Activated T-helper 17 cell treated with anti-CD3 and anti-CD28 coated beads, Interleukin-2, amount 50 U/mL, for 72 hours (primary cell): ENCODE measurements at regions not wholly inside any gene's neighbourhood (a gene's known extent, or its start where the extent isn't known, plus 50 kb on each side); places are given as distances from the start of the nearest gene placed in this dataset.

ENCODE experiments used
- ATAC-seq: fragments of 150-1000 bp; cut with Tn5 transposase; replicated peaks from 2 replicates; pipeline ENCODE4 v1.10.0; 2021; ENCODE audit warnings: mild to moderate bottlenecking, moderate library complexity
- H3K27ac Mint-ChIP-seq: one replicate; pipeline ENCODE4 v1.8.0; 2022; ENCODE audit warnings: mixed read lengths
- H3K27me3 Mint-ChIP-seq: one replicate; pipeline ENCODE4 v1.8.0; 2022; ENCODE audit warnings: mixed read lengths
- H3K36me3 Mint-ChIP-seq: one replicate; pipeline ENCODE4 v1.8.0; 2022; ENCODE audit warnings: low read depth, mild to moderate bottlenecking, mixed read lengths
- H3K4me1 Mint-ChIP-seq: one replicate; pipeline ENCODE4 v1.8.0; 2022; ENCODE audit warnings: mixed read lengths
- H3K4me3 Mint-ChIP-seq: one replicate; pipeline ENCODE4 v1.8.0; 2022; ENCODE audit warnings: mild to moderate bottlenecking, mixed read lengths
- H3K9me3 Mint-ChIP-seq: one replicate; pipeline ENCODE4 v1.8.0; 2022; ENCODE audit warnings: mixed read lengths

DNA sequence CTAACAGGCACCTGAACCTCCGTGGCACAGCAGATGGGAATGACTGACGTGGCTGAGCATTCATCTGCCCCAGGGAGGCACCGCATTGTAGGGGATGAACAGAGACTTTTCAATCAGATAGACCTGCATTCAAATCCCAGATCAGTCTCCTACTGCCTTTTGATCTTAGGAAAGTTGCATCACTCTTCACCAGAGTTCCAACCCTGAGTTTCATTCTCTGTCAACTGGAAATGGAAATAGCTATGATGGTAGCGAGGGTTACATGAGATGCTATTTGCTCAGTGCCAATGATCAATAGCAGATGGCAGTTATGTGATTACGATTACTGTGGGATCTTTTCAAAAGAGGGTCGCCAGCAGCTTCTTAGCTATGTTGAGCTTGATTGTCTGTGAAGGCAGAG lies 189.3 kb upstream of the RFC3 start:
- Mint-ChIP-seq H3K9me3 (peaks cover 4% of the 10 kb centered on the region), H3K36me3 (no peaks in the 10 kb centered on the region), H3K27ac (no peak overlapping the region), H3K4me1 (peaks cover 10% of the 10 kb centered on the region), H3K27me3 (no peaks in the 10 kb centered on the region), H3K4me3 (no peak overlapping the region)
- peak; percentile 39 for ATAC-seq

GRCh38 chr13:33629605-33630360 lies 188.2 kb upstream of the RFC3 start:
- no peaks in the 10 kb centered on the region for H3K9me3 Mint-ChIP-seq
- no peak overlapping the region for H3K4me3 Mint-ChIP-seq
- no peak for ATAC-seq
- H3K36me3 Mint-ChIP-seq: no peaks in the 10 kb centered on the region
- no peak overlapping the region for H3K27ac Mint-ChIP-seq
- peaks cover 3% of the 10 kb centered on the region for H3K4me1 Mint-ChIP-seq
- H3K27me3 Mint-ChIP-seq: no peaks in the 10 kb centered on the region

DNA sequence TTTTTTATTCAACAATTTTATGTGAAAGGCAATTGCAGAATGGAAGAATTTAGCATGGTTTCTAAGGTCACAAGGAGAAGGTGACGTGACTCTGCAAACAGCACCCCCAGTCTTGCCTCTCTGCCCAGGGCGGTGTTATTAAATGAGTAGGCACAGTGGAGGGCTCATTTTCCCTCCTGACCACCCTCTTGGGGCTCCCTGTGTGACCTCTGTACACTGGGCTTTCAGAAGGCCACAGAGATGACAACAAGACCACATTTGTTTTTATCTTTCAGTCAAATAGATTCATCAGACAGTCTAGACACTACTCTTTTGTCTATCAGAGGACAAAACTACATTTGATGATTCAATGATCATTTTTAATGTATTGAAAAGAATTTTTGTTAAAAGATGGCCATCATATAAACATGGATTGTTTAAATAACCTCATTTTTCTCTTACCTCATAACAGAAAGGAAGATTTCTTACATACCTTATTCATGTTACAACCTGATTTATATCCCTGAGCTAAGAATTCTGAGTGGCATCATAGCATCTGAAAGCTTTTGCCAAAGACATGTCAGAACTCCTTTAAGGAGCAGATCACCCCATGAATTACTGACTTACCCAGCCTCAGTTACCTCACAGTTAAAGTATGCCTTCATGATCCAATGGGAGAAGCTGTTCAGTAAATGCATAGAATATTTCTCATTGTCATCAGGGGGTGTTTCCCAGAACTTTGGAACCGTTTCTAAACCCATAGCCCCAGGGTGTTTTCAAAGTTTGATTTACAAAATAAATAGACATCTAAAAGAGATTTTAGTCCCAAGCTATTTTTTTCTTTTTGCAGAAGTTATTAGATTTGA lies 184.0 kb upstream of the RFC3 start:
- Mint-ChIP-seq H3K36me3 (no peaks in the 10 kb centered on the region), H3K27ac (no peak overlapping the region), H3K4me1 (peaks cover 14% of the 10 kb centered on the region), H3K27me3 (no peaks in the 10 kb centered on the region), H3K4me3 (no peak overlapping the region), H3K9me3 (peaks cover 2% of the 10 kb centered on the region)
- no peak for ATAC-seq

DNA sequence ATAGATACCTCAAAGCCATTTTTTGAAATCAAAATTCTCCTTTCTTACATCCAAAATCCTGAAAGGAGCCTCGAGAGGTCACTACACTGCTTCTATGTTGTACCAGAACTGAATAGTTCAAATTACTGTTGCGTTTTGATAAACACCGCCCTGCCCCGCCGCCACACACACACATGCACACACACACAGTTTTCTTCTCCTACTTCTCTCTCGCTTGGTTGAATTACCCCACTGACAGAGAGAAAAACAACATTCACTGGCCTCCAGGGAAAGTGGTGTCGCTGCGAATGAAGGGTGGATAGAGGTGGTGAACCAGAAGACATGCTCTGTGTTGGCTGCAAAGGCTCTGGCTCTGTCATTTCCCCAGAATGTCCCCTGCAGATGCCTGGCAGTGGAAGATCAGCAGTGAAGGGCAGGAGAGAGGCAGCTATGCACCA lies 183.4 kb upstream of the RFC3 start:
- no peak overlapping the region for H3K27ac Mint-ChIP-seq
- H3K4me3 Mint-ChIP-seq: no peak overlapping the region
- H3K27me3 Mint-ChIP-seq: no peaks in the 10 kb centered on the region
- peaks cover 20% of the 10 kb centered on the region for H3K4me1 Mint-ChIP-seq
- ATAC-seq: no peak
- H3K9me3 Mint-ChIP-seq: peaks cover 4% of the 10 kb centered on the region
- H3K36me3 Mint-ChIP-seq: no peaks in the 10 kb centered on the region

DNA sequence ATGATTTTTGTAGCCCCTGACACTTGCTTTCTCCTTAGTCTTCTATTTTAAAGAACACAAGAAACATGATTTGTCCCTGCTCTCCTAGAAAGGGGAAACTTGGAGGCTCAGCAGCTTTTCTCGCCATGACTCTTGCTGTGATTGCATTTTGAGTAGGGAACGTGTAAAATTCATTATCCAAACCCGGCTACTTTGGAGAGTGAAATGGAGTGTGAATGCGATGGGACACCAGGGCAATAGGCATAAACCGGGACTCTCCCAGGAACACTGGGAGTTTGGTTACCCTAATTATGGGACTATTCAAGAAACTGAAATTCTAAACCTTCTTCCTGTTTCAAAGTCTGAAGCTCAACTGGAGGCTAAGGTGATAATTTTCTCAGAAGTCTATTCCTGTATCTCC lies 181.7 kb upstream of the RFC3 start:
- Mint-ChIP-seq H3K36me3 (no peaks in the 10 kb centered on the region), H3K27me3 (no peaks in the 10 kb centered on the region), H3K4me1 (peaks cover 36% of the 10 kb centered on the region), H3K9me3 (peaks cover 4% of the 10 kb centered on the region), H3K4me3 (no peak overlapping the region), H3K27ac (no peak overlapping the region)
- ATAC-seq: no peak

- Mint-ChIP-seq H3K4me1 (peaks cover 38% of the 10 kb centered on the region), H3K27ac (peak overlapping the region; percentile 51), H3K36me3 (no peaks in the 10 kb centered on the region)
Observed at GRCh38 chr13:33636955-33637670, 180.8 kb upstream of the RFC3 start.

GRCh38 chr13:33637978-33638743 lies 179.8 kb upstream of the RFC3 start:
- Mint-ChIP-seq H3K27me3 (no peaks in the 10 kb centered on the region), H3K4me3 (peak overlapping the region; percentile 65), H3K36me3 (no peaks in the 10 kb centered on the region), H3K27ac (peak overlapping the region; percentile 58), H3K4me1 (peaks cover 38% of the 10 kb centered on the region), H3K9me3 (peaks cover 4% of the 10 kb centered on the region)
- ATAC-seq: peak; percentile 25

More at GRCh38 chr13:33636955-33637670, 180.8 kb upstream of the RFC3 start:
- no peaks in the 10 kb centered on the region for H3K27me3 Mint-ChIP-seq
- ATAC-seq: peak; percentile 39
- peak overlapping the region; percentile 38 for H3K4me3 Mint-ChIP-seq
- peaks cover 4% of the 10 kb centered on the region for H3K9me3 Mint-ChIP-seq

DNA sequence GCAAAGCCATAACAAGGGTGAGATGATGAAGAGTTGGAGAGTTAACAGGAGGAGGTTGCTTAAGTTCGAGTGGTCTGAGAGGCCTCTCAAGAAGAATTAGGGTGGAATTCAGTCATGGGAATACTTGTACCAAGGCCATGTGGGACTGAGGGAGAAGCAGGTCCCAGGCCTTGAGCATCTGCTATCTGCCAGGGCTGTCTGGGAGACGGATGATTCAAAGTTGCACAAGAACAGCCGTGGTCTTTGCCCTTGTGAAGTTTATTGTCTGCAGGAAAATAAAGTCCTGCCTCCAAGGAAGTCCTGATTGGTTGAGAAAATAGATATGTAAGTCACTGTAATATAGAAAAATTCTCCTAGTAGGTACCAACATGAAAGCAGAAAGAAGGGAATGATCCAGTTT lies 178.8 kb upstream of the RFC3 start:
- H3K4me3 Mint-ChIP-seq: peak overlapping the region; percentile 65
- peaks cover 39% of the 10 kb centered on the region for H3K4me1 Mint-ChIP-seq
- ATAC-seq: no peak
- no peaks in the 10 kb centered on the region for H3K27me3 Mint-ChIP-seq
- peaks cover 4% of the 10 kb centered on the region for H3K9me3 Mint-ChIP-seq
- peak overlapping the region; percentile 16 for H3K27ac Mint-ChIP-seq
- H3K36me3 Mint-ChIP-seq: no peaks in the 10 kb centered on the region

DNA sequence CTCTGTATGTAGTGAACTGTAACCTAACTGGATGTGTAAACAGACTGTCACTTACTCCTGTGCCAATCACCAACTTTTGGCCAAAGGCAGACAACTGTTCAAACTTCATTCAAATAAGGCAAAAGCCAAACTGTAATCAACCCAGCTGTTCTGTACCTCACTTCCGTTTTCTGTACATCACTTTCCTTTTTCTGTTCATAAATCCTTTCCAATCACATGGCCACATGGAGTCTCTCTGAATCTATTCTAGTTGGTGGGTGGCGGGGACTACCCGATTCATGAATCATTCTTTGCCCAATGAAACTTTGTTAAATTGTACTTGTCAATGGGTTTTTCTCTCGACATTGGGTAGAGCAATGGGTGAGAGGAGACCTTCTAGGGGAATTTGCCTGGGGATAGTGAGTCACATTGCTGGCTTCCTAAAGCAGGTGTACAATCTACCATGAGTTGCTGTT lies 178.3 kb upstream of the RFC3 start:
- Mint-ChIP-seq H3K27ac (peak overlapping the region; percentile 16), H3K4me1 (peaks cover 44% of the 10 kb centered on the region), H3K4me3 (peak overlapping the region; percentile 65)

GRCh38 chr13:33640832-33641231 lies 177.1 kb upstream of the RFC3 start:
- Mint-ChIP-seq H3K36me3 (no peaks in the 10 kb centered on the region), H3K27ac (peak overlapping the region; percentile 16), H3K4me1 (peaks cover 50% of the 10 kb centered on the region), H3K27me3 (no peaks in the 10 kb centered on the region), H3K4me3 (peak overlapping the region; percentile 65), H3K9me3 (peaks cover 4% of the 10 kb centered on the region)
- no peak for ATAC-seq

More for the DNA sequence above, 178.3 kb upstream of the RFC3 start:
- H3K9me3 Mint-ChIP-seq: peaks cover 4% of the 10 kb centered on the region
- no peaks in the 10 kb centered on the region for H3K36me3 Mint-ChIP-seq
- no peaks in the 10 kb centered on the region for H3K27me3 Mint-ChIP-seq
- peak; percentile 89 for ATAC-seq

DNA sequence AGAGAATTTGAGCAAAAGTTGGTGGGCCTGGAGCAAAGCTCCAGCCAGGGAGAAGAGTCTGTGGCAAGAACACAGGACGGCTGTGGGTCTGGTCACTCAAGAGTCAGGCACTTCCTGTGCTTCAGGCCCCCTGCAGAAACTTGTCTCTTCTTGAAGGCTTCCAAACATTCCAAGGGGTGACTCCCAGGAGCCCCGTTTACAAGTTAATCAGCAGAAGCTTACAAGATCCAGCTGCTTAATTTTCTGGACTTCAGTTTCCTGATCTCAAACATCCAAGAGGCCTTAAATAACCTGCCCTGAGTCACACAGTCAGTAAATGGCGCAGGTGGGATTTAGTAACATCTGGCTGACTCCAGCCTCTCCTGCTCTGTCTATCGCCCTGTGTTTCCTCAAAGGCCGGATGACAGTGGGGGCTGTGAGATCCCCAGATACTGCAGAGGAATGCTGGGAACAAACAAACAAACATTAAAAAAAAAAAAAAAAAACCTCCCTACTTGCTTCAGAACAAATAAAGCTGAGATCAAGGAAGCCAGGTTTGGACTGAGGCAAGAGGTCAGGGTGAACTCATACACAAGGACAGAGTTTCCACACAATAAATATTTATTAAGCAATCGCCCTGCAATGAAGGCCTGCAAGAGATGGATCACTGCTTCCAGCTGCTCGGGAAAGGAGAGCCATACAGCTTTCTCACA lies 175.4 kb upstream of the RFC3 start:
- H3K4me3 Mint-ChIP-seq: no peak overlapping the region

GRCh38 chr13:33644581-33645543 lies 173.1 kb upstream of the RFC3 start:
- Mint-ChIP-seq H3K4me3 (peak overlapping the region; percentile 52), H3K27ac (peak overlapping the region; percentile 87), H3K36me3 (no peaks in the 10 kb centered on the region), H3K9me3 (no peaks in the 10 kb centered on the region), H3K27me3 (no peaks in the 10 kb centered on the region), H3K4me1 (peaks cover 34% of the 10 kb centered on the region)
- peak; percentile 86 for ATAC-seq

More for the DNA sequence above, 175.4 kb upstream of the RFC3 start:
- Mint-ChIP-seq H3K9me3 (peaks cover 4% of the 10 kb centered on the region), H3K4me1 (peaks cover 50% of the 10 kb centered on the region), H3K27ac (no peak overlapping the region), H3K36me3 (no peaks in the 10 kb centered on the region), H3K27me3 (no peaks in the 10 kb centered on the region)
- no peak for ATAC-seq
